GM12874 (cell line): ENCODE measurements at regions not wholly inside any gene's neighbourhood (a gene's known extent, or its start where the extent isn't known, plus 50 kb on each side); places are given as distances from the start of the nearest gene placed in this dataset.

Experiments
- CTCF ChIP-seq: IDR thresholded peaks from 2 replicates; pipeline ENCODE4 v1.5.1; 2011; ENCODE audit warnings: low read depth, mild to moderate bottlenecking, control low read depth, low read length, moderate library complexity; ENCODE audit not compliant: insufficient read depth

DNA sequence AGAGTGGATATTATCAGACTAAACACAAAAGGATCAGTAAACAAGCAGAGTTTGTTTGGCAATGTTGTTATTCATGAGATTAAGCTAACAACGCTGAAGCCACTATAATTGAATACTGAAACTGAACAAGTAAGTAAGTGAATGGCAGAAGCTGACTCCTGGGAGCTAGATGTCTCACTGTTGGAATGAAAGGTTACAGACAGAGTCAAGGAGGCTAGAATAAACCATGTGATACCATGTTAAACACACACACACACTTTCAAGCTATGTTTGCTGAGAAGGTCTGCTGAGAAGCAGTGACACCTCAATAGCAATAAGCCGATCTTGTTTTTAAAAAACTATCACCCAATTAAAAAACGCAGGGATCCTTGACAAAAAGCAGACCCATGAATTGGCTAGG lies 1609.4 kb upstream of the MIR17HG start:
- TF ChIP-seq CTCF: no peak

DNA sequence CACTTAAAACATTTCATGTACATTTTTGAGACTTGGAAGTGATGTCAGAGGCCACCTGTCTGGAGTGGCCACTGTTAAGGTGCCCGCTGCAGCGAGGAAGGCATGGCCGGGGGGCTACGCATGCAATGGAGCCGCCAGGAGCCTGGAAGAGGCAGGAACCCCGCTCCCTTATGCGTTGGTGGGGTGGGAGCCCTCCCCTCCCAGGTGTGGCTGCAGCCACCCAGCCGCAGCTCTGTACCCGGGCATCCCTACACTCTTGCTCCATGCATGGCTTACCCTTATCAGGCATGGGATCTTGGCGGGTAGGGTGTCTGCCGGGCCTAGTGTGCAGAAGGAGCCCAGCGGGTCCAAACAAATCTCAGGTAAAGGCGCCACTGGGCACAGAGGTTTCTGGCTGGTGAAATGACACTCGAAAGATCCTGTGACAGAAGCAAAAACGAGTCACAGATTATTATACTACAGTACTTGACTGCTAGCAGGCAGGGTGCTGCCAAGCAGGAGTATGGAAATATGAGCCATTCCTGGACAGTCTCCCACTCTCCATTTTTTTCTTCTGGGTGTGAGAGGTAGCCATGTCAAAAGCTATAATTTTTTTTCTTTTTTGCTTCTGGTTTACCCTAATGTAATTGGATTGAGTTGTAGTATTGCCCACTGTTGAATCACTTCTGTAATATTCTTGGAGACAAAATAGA lies 1606.3 kb upstream of the MIR17HG start:
- TF ChIP-seq CTCF: no peak

GRCh38 chr13:89746554-89746953 lies 1600.9 kb upstream of the MIR17HG start:
- TF ChIP-seq CTCF: no peak

DNA sequence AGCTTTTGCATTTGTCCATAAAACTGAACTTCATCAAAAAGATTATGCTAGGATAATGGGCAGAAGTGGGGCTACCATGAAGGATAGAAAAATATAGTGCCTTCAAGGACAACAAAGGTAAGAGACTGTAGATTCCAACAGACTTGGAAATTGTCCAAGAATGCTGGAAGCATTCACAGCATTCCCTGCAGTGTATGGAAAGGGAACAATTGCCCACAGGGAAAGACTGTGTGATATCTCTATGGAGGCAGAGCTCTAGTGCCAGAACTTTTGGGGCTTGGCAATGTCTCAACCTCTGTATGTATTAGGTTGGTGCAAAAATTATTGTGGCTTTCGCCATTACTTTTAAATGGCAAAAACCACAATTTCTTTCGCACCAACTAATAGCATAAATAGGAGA lies 1598.8 kb upstream of the MIR17HG start:
- no peak for TF ChIP-seq CTCF

GRCh38 chr13:89749888-89750287 lies 1597.6 kb upstream of the MIR17HG start:
- TF ChIP-seq CTCF: no peak

- no peak for TF ChIP-seq CTCF
Measured at GRCh38 chr13:89750371-89750770, 1597.1 kb upstream of the MIR17HG start.

DNA sequence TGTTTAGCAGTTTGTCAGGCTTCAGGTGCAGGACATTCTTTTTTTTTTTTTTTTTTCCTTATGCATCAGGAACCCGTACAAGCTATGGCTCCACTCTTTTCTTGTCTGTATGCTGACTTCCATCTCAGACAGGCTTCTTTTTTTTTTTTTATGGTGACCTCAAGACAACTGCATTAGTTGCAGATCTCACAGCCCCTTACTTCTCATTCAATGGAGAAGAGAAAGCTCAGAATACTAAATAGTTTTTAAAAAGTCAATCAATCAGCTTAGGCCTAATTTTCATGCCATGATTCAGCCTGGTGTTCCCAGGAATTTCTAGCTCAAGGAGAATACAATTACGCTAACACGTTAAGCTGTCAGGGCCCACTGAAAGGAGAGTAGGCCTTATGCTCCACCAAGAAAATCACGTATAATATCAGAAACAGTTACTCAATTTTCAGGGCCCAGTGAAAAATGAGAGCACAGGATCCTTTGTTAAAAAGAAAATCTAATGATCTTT lies 1596.0 kb upstream of the MIR17HG start:
- no peak for TF ChIP-seq CTCF
